CD14-positive monocyte (primary cell): ENCODE measurements at regions not wholly inside any gene's neighbourhood (a gene's known extent, or its start where the extent isn't known, plus 50 kb on each side); places are given as distances from the start of the nearest gene placed in this dataset.

Experiments used
- DNase-seq, 3 donors: peaks; one replicate each; pipeline ENCODE4 v3.0.0-alpha.2; 2011 to 2022
- H2AFZ ChIP-seq: 2 replicates; pipeline ENCODE4 v1.6.0; 2012; ENCODE audit warnings: mild to moderate bottlenecking, low read depth, low read length, inconsistent platforms; ENCODE audit not compliant: insufficient read depth, poor library complexity, severe bottlenecking
- H3K27ac ChIP-seq, 2 donors: 1 replicate in 1 of 2; 2 replicates in 1 of 2; pipeline ENCODE4 v1.5.1; 2012 to 2013; ENCODE audit warnings: low read length in 2 of 2, control low read depth in 1 of 2, inconsistent platforms in 1 of 2, low read depth in 1 of 2, mild to moderate bottlenecking in 1 of 2
- H3K27me3 ChIP-seq, 2 donors: one replicate each; pipeline versions ENCODE4 v1.6.0 to v1.6.1; 2011 to 2013; ENCODE audit warnings: low read length in 2 of 2; ENCODE audit not compliant: control insufficient read depth in 2 of 2, insufficient read depth in 2 of 2
- H3K36me3 ChIP-seq, 2 donors: replicated peaks in 1 of 2; 1 replicate in 1 of 2; 2 replicates in 1 of 2; pipeline versions ENCODE4 v1.5.1 to v1.6.1; 2012 to 2013; ENCODE audit warnings: low read length in 2 of 2, control low read depth in 1 of 2, inconsistent platforms in 1 of 2, mild to moderate bottlenecking in 1 of 2; ENCODE audit not compliant: insufficient read depth in 2 of 2, control insufficient read depth in 1 of 2
- H3K4me1 ChIP-seq, 2 donors: 1 replicate in 1 of 2; 2 replicates in 1 of 2; pipeline versions ENCODE4 v1.5.1 to v1.6.1; 2012 to 2013; ENCODE audit warnings: low read length in 2 of 2, control low read depth in 1 of 2, inconsistent platforms in 1 of 2, mild to moderate bottlenecking in 1 of 2, moderate library complexity in 1 of 2; ENCODE audit not compliant: insufficient read depth in 2 of 2, control insufficient read depth in 1 of 2
- H3K4me2 ChIP-seq: replicated peaks from 2 replicates; pipeline ENCODE3; 2012; ENCODE audit warnings: low read length, moderate library complexity, mild to moderate bottlenecking; ENCODE audit not compliant: poor library complexity, severe bottlenecking; ENCODE audit errors: extremely low read depth
- H3K4me3 ChIP-seq, 3 experiments: fragments of 200-600 bp in 1 of 3; sonication (generic) in 1 of 3; replicated peaks in 1 of 3; 1 replicate in 2 of 3; 2 replicates in 1 of 3; pipeline ENCODE4 v1.5.1; 2011 to 2013; ENCODE audit warnings: low read length in 3 of 3, mild to moderate bottlenecking in 3 of 3, control low read depth in 2 of 3, low read depth in 2 of 3, inconsistent platforms in 1 of 3, moderate library complexity in 1 of 3
- H3K79me2 ChIP-seq: 2 replicates; pipeline ENCODE4 v1.6.0; 2012; ENCODE audit warnings: mild to moderate bottlenecking, control low read depth, inconsistent platforms, low read length, moderate library complexity; ENCODE audit not compliant: insufficient read depth
- H3K9ac ChIP-seq: 2 replicates; pipeline ENCODE4 v1.6.0; 2017; ENCODE audit warnings: low read length, mild to moderate bottlenecking; ENCODE audit not compliant: insufficient read depth, poor library complexity, severe bottlenecking
- H3K9me3 ChIP-seq, 2 donors: replicated peaks in 1 of 2; 1 replicate in 1 of 2; 2 replicates in 1 of 2; pipeline versions ENCODE4 v1.5.1 to v1.6.1; 2012 to 2013; ENCODE audit warnings: low read length in 2 of 2, control low read depth in 1 of 2; ENCODE audit not compliant: control insufficient read depth in 1 of 2, insufficient read depth in 1 of 2
- H4K20me1 ChIP-seq: 2 replicates; pipeline ENCODE4 v1.6.0; 2012; ENCODE audit warnings: mild to moderate bottlenecking, low read length, control low read depth, moderate library complexity; ENCODE audit not compliant: insufficient read depth
- H3K27ac Mint-ChIP-seq, 7 donors: one replicate each; pipeline ENCODE4 v1.8.0; 2020; ENCODE audit warnings: mild to moderate bottlenecking in 7 of 7, mixed read lengths in 7 of 7, moderate library complexity in 6 of 7, inconsistent platforms in 2 of 7
- H3K27me3 Mint-ChIP-seq, 3 donors: one replicate each; pipeline ENCODE4 v1.8.0; 2021 to 2022; ENCODE audit warnings: low read depth in 3 of 3, mild to moderate bottlenecking in 3 of 3, mixed read lengths in 3 of 3, moderate library complexity in 3 of 3, inconsistent platforms in 1 of 3
- H3K36me3 Mint-ChIP-seq, 2 donors: one replicate each; pipeline ENCODE4 v1.8.0; 2020; ENCODE audit warnings: mixed read lengths in 2 of 2, inconsistent platforms in 1 of 2, mild to moderate bottlenecking in 1 of 2
- H3K4me1 Mint-ChIP-seq: one replicate; pipeline ENCODE4 v1.8.0; 2020; ENCODE audit warnings: mild to moderate bottlenecking, mixed read lengths
- H3K4me3 Mint-ChIP-seq, 2 donors: one replicate each; pipeline ENCODE4 v1.8.0; 2020; ENCODE audit warnings: mild to moderate bottlenecking in 2 of 2, mixed read lengths in 2 of 2, moderate library complexity in 1 of 2
- H3K9me3 Mint-ChIP-seq, 7 donors: one replicate each; pipeline ENCODE4 v1.8.0; 2020 to 2022; ENCODE audit warnings: mixed read lengths in 7 of 7, mild to moderate bottlenecking in 6 of 7, moderate library complexity in 6 of 7, inconsistent platforms in 2 of 7
- CTCF ChIP-seq: fragments of 200-600 bp; IDR thresholded peaks from one replicate; pipeline ENCODE4 v1.8.0; 2022; ENCODE audit warnings: antibody characterized with exemption, mild to moderate bottlenecking
- WGBS: methylation state at CpG from one replicate; pipeline ENCODE4 v1.1.5; 2013; ENCODE audit warnings: missing lambda C conversion rate; ENCODE audit not compliant: insufficient coverage; 5-methylcytosine and 5-hydroxymethylcytosine counted together
- intact Hi-C, 2 donors: fragments of 100-400 bp; cut with micrococcal nuclease; formaldehyde crosslinking; loops; one replicate each; pipeline versions ENCODE4 v1.15.0 to v1.15.1; 2023

GRCh38 chr11:70761094-70761907, 363.0 kb downstream of the CTTN start:
- H3K4me2 ChIP-seq = no peak overlapping the region

GRCh38 chr11:70761908-70762337, 363.6 kb downstream of the CTTN start:
- Histone ChIP-seq H3K27ac (no peak overlapping the region), H3K4me3 (no peak overlapping the region), H3K9me3 (no peaks in the 10 kb centered on the region), H3K4me1 (no peaks in the 10 kb centered on the region), H2AFZ (no peak overlapping the region), H3K4me2 (no peak overlapping the region), H3K79me2 (no peaks in the 10 kb centered on the region), H3K36me3 (no peaks in the 10 kb centered on the region), H3K27me3 (no peaks in the 10 kb centered on the region), H4K20me1 (no peaks in the 10 kb centered on the region), H3K9ac (no peak overlapping the region)
- Mint-ChIP-seq H3K27ac (no peak overlapping the region), H3K36me3 (no peaks in the 10 kb centered on the region), H3K27me3 (peaks cover 2 to 8% (median 7%) of the 10 kb centered on the region in 3 donors), H3K9me3 (peaks cover 0 to 12% (median 3%) of the 10 kb centered on the region in 7 donors), H3K4me1 (no peaks in the 10 kb centered on the region), H3K4me3 (no peak overlapping the region)
- WGBS = 78% methylated on average over 11 of the region's 11 CpGs
- DNase-seq = no peak
- intact Hi-C loops = no loop called here
- TF ChIP-seq CTCF = no peak

More at GRCh38 chr11:70761094-70761907, 363.0 kb downstream of the CTTN start:
- no peak overlapping the region for H3K4me3 Mint-ChIP-seq
- no peaks in the 10 kb centered on the region for H3K4me1 Mint-ChIP-seq
- H3K27ac ChIP-seq = no peak overlapping the region
- no peaks in the 10 kb centered on the region for H4K20me1 ChIP-seq
- TF ChIP-seq CTCF = no peak
- H3K9me3 Mint-ChIP-seq = peaks cover 0 to 12% (median 3%) of the 10 kb centered on the region in 7 donors
- H3K4me3 ChIP-seq = no peak overlapping the region
- no peaks in the 10 kb centered on the region for H3K79me2 ChIP-seq
- H3K27me3 Mint-ChIP-seq = peaks cover 4 to 10% (median 7%) of the 10 kb centered on the region in 3 donors
- WGBS = 91% methylated on average over 9 of the region's 13 CpGs
- no peaks in the 10 kb centered on the region for H3K36me3 ChIP-seq
- no peak overlapping the region for H3K9ac ChIP-seq
- H3K27me3 ChIP-seq = peaks cover 0 to 3% of the 10 kb centered on the region in 2 donors
- no peak for DNase-seq
- H3K36me3 Mint-ChIP-seq = no peaks in the 10 kb centered on the region
- H2AFZ ChIP-seq = no peak overlapping the region
- H3K9me3 ChIP-seq = no peaks in the 10 kb centered on the region
- intact Hi-C loops = no loop called here
- no peaks in the 10 kb centered on the region for H3K4me1 ChIP-seq
- no peak overlapping the region for H3K27ac Mint-ChIP-seq
